Keratinocyte (primary cell): ENCODE measurements at regions not wholly inside any gene's neighbourhood (a gene's known extent, or its start where the extent isn't known, plus 50 kb on each side); places are given as distances from the start of the nearest gene placed in this dataset.

Experiments used
- DNase-seq: peaks from one replicate; pipeline ENCODE4 v3.0.0-alpha.2; 2011; ENCODE audit warnings: low read depth, missing footprints, low spot score
- FAIRE-seq: peaks from 2 replicates; lab custom pipeline; 2011; peaks lifted over from hg19 to GRCh38; lab: Jason Lieb, UNC
- H2AFZ ChIP-seq: 2 replicates; pipeline ENCODE4 v1.6.0; 2012; ENCODE audit warnings: low read length, control low read depth, inconsistent platforms; ENCODE audit not compliant: control insufficient read depth
- H3K27ac ChIP-seq: 2 replicates; pipeline ENCODE4 v1.5.1; 2011; ENCODE audit warnings: low read length; ENCODE audit not compliant: control insufficient read depth, insufficient read depth
- H3K27me3 ChIP-seq: 3 replicates; pipeline ENCODE4 v1.6.0; 2011; ENCODE audit warnings: low read length; ENCODE audit not compliant: control insufficient read depth, insufficient read depth; ENCODE audit errors: extremely low read depth
- H3K36me3 ChIP-seq, 2 experiments: 2 replicates in 1 of 2; 3 replicates in 1 of 2; pipeline ENCODE4 v1.5.1; 2011; ENCODE audit warnings: low read length in 2 of 2, mild to moderate bottlenecking in 1 of 2; ENCODE audit not compliant: control insufficient read depth in 2 of 2, insufficient read depth in 2 of 2; ENCODE audit errors: extremely low read depth in 1 of 2
- H3K4me1 ChIP-seq: 3 replicates; pipeline ENCODE4 v1.5.1; 2011; ENCODE audit warnings: low read length; ENCODE audit not compliant: control insufficient read depth, insufficient read depth; ENCODE audit errors: extremely low read depth
- H3K4me2 ChIP-seq: 3 replicates; pipeline ENCODE4 v1.6.0; 2011; ENCODE audit warnings: low read depth, low read length; ENCODE audit not compliant: control insufficient read depth, insufficient read depth; ENCODE audit errors: extremely low read depth
- H3K4me3 ChIP-seq, 3 experiments: fragments of 200-600 bp in 1 of 3; sonication (generic) in 1 of 3; 2 replicates in 2 of 3; 3 replicates in 1 of 3; pipeline ENCODE4 v1.5.1; 2011 to 2016; ENCODE audit warnings: low read length in 3 of 3, mild to moderate bottlenecking in 3 of 3, control low read depth in 2 of 3, inconsistent platforms in 1 of 3, low read depth in 1 of 3, mixed read lengths in 1 of 3, mixed run types in 1 of 3, moderate library complexity in 1 of 3; ENCODE audit not compliant: control insufficient read depth in 2 of 3, insufficient read depth in 2 of 3; ENCODE audit errors: extremely low read depth in 1 of 3
- H3K79me2 ChIP-seq: 2 replicates; pipeline ENCODE4 v1.6.0; 2012; ENCODE audit warnings: low read length; ENCODE audit not compliant: control insufficient read depth, insufficient read depth
- H3K9ac ChIP-seq: 3 replicates; pipeline ENCODE4 v1.6.0; 2011; ENCODE audit warnings: low read length; ENCODE audit not compliant: control insufficient read depth, insufficient read depth; ENCODE audit errors: extremely low read depth
- H3K9me1 ChIP-seq: 3 replicates; pipeline ENCODE4 v1.6.0; 2011; ENCODE audit warnings: low read length; ENCODE audit not compliant: control insufficient read depth, insufficient read depth; ENCODE audit errors: extremely low read depth
- H3K9me3 ChIP-seq: 2 replicates; pipeline ENCODE4 v1.5.1; 2012; ENCODE audit warnings: low read depth, low read length; ENCODE audit not compliant: control insufficient read depth
- H4K20me1 ChIP-seq: 3 replicates; pipeline ENCODE4 v1.6.0; 2011; ENCODE audit warnings: low read length; ENCODE audit not compliant: control insufficient read depth, insufficient read depth; ENCODE audit errors: extremely low read depth
- CTCF ChIP-seq, 3 experiments: IDR thresholded peaks in 1 of 3; conservative IDR thresholded peaks in 1 of 3; optimal IDR thresholded peaks in 1 of 3; 2 replicates in 2 of 3; 3 replicates in 1 of 3; pipeline versions ENCODE3 to v1.5.1; 2011; ENCODE audit warnings: low read length in 3 of 3, mild to moderate bottlenecking in 3 of 3, moderate library complexity in 2 of 3, control low read depth in 1 of 3, inconsistent platforms in 1 of 3; ENCODE audit not compliant: insufficient read depth in 2 of 3; ENCODE audit errors: extremely low read depth in 1 of 3
- EZH2 ChIP-seq: IDR thresholded peaks from one replicate; pipeline ENCODE4 v1.6.1; 2012; ENCODE audit warnings: inconsistent platforms, mild to moderate bottlenecking, low read length, moderate library complexity
- dilution Hi-C: fragments of 300-500 bp; cut with MboI; formaldehyde crosslinking; loops from one replicate; pipeline ENCODE4 v1.7.0; 2020; ENCODE audit warnings: low sequenced_read_pairs; ENCODE audit not compliant: extremely low pct_ligation_motif_present

GRCh38 chr20:59386809-59387208 is 86.4 kb downstream of the EDN3 start:
- FAIRE-seq (no peak), DNase-seq (no peak)
- Histone ChIP-seq H3K27me3 (peaks cover 12% of the 10 kb centered on the region), H3K4me2 (no peak overlapping the region), H3K9me3 (no peaks in the 10 kb centered on the region), H3K9me1 (no peaks in the 10 kb centered on the region), H3K27ac (no peak overlapping the region), H4K20me1 (no peaks in the 10 kb centered on the region), H3K9ac (no peak overlapping the region), H3K4me1 (no peaks in the 10 kb centered on the region), H3K36me3 (no peaks in the 10 kb centered on the region), H2AFZ (no peak overlapping the region), H3K4me3 (no peak overlapping the region), H3K79me2 (no peaks in the 10 kb centered on the region)
- no peak for TF ChIP-seq CTCF (optimal IDR thresholded peaks at IDR 0.05 in 1 of 3, IDR thresholded peaks at IDR 0.05 in 1 of 3, conservative IDR thresholded peaks at IDR 0.05 in 1 of 3; ENCODE audit: extremely low read depth in 1 of 3, insufficient read depth in 2 of 3, low read length in 3 of 3)
- dilution Hi-C loops, result no loop called here

GRCh38 chr20:59387891-59388290 is 87.5 kb downstream of the EDN3 start:
- peaks cover 4% of the 10 kb centered on the region for H3K27me3 ChIP-seq
- dilution Hi-C loops, result no loop called here
- FAIRE-seq, result no peak

More at GRCh38 chr20:59387891-59388290, 87.5 kb downstream of the EDN3 start:
- H3K9ac ChIP-seq, result no peak overlapping the region
- no peaks in the 10 kb centered on the region for H4K20me1 ChIP-seq
- no peaks in the 10 kb centered on the region for H3K9me3 ChIP-seq
- H3K36me3 ChIP-seq, result no peaks in the 10 kb centered on the region
- H2AFZ ChIP-seq, result no peak overlapping the region
- no peak overlapping the region for H3K4me3 ChIP-seq
- no peaks in the 10 kb centered on the region for H3K79me2 ChIP-seq
- DNase-seq, result no peak
- H3K4me2 ChIP-seq, result no peak overlapping the region
- H3K9me1 ChIP-seq, result no peaks in the 10 kb centered on the region
- H3K4me1 ChIP-seq, result no peaks in the 10 kb centered on the region
- TF ChIP-seq EZH2 (no peak), CTCF (optimal IDR thresholded peaks at IDR 0.05 in 1 of 3, IDR thresholded peaks at IDR 0.05 in 1 of 3, conservative IDR thresholded peaks at IDR 0.05 in 1 of 3; ENCODE audit: extremely low read depth in 1 of 3, insufficient read depth in 2 of 3, low read length in 3 of 3) (no peak)
- H3K27ac ChIP-seq, result no peak overlapping the region
